HG02571 (cell line): ENCODE measurements at regions not wholly inside any gene's neighbourhood (a gene's known extent, or its start where the extent isn't known, plus 50 kb on each side); places are given as distances from the start of the nearest gene placed in this dataset.

Source experiments
- ATAC-seq: cut with Tn5 transposase; IDR thresholded peaks from one replicate; pipeline ENCODE4 v1.9.1; 2021; ENCODE audit warnings: mild to moderate bottlenecking, moderate library complexity; ENCODE audit not compliant: unreplicated experiment

DNA sequence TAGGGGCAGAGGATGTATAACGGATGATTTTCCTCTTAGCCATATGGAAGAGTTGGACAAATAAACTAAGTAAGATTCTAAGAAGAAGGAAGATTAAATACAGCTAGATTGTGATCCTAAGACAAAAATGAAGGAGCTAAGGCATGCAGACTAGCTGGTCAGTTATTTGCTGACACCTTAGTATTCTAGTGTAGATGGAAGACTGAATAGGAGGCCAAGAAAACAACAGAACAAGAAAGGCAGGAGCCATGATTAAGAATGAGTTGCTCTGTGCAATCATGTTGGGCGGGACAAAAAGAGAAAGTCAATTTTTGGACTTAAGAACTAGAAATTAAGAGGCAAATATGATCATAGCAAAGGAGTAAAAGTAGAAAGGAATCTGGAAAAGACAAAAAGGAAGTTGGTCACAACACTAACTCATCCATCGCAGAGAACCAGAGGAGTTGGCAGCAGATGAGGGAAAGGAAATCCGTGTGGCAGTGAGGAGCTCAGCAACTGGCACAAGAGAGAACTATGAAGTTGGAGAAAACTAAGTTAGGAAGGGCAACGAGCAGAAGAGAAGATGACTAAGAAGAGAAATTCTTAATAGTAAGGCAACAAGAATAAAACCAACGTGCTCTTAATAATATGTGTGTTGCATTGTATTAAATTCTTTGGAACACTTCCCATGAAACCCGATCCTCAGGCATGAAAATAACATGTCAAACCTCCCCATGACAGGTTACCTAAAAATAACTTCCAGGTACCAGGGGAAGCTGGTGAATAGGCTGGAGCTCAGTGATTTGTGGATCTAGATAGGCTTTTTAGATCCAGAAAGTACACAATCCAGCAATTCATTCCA is 234.4 kb downstream of the LTN1 start:
- ATAC-seq: no peak

DNA sequence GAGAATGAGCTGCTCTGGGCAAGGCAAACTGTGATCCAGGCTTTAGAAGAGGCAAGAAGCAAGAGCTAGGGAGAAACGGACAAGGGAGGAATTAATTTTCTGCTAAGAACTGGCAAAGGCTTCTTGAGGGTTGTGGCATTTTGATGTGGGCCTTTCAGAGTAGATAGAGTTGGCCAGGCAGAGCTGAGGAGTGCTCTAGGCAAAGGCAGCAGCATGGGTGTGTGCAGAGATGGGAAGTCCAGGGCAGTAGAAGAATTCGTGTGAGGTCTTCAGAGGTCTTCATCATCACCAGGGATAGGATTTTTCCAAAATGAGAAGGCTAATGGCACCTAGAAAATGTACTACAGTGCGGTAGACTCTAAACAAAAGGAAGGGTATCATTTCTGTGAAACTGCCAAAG is 237.8 kb downstream of the LTN1 start:
- no peak for ATAC-seq

DNA sequence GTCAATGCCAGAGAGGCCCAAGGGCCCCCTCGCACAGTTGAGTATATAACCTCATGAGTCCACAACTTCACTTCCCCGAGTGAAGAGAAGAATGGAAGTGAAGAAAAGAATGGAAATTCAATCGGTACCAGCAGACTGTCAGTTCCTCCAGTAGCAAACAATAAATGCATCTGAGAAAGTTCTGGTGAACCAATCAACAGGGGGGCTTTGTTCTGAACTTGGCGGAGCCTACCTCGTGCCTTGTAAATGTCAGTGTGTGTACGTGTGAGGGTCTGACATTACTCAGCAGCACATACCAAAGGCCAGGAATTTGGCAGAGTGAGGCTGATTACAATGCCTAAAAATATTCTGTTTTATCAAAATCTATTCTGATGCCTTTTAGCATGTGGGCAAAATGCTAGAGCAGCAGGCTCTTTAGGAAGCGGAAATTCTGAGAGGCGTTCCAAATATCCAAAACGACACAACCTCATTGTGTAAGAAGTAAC is 238.5 kb downstream of the LTN1 start:
- no peak for ATAC-seq

DNA sequence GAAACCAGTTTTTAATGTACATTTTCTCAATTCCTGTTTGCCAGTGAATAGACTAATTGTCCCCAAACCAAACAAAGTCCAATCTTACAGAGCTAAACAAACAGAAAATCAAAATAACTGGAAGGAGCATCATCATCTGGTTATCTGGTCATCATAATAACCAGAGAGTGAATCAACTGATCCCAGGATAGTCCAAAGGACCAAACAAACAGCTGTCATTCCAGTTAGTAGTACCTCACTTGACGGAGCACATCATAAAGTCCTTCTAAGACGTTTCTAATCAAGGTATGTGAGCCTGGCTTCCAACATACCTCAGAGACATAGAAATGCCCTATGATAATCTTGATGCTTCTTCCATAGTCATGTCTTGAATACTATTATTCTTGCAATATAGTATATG is 240.5 kb downstream of the LTN1 start:
- no peak for ATAC-seq

DNA sequence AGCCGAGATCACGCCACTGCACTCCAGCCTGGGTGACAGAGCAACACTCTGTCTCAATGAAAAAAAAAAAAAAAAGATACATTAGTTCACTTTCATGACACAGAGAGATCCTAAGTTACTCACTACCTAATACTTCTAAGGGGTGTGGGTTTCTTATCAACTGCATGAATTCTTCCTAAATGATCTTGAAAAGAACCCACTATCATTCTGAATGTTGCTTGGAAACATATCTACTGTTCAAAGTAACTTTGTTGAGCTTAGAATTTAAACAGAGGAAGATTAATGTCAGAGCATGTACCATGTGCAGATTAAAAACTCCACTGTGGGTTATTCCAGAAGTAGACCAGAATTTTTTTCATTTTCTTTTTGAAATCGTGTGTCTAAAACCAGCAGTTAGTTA is 241.5 kb downstream of the LTN1 start:
- ATAC-seq: no peak

DNA sequence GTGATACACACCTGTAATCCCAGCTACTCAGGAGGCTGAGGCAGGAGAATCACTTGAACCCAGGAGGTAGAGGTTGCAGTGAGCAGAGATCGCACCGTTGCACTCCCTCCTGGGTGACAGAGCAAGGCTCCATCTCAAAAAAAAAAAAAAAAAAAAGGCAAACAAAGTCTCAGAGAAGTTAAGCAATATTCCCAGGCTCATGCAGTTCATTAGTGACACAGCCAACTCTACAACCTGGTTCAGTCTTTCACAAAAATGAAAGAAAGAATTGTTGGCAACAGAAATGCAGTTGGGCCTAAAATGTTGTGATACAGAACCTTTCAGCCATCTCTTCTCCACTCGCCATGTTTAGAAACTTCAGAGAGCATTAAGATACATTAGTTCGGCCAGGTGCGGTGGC is 242.1 kb downstream of the LTN1 start:
- no peak for ATAC-seq

DNA sequence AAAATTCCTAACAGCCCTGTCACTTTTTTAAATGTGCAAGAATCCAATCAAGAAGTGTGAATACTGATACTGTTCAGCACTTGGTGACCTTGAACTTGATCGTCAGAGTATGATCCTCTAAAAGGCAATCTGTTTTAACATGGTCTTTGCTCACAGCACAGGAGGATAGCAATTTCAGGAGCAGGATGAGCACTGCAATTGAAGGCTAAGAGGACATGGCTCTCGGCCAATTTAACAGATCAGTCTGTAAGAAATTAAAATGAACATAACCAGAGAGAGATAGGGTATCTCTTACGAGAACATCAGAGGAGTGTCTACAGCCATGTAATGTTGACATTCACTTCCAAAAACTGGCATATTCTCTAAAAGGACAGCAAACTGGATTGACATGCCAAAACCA is 243.1 kb downstream of the LTN1 start:
- ATAC-seq: no peak

DNA sequence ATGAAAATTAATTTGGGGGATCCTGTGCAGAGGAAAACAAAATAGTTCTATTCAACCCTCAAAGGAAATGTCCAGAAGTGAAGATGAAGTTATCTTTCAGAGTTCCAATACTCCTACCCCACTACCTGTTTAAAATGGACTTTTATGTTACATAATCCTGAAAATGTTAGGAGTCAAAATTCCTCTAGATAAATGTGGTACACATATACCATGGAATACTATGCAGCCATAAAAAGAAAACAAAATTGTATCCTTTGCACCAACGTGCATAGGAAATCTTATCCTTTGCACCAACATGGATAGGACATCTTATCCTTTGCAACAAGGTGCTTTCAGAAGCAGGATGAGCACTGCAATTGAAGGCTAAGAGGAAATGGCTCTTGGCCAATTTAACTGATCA is 245.2 kb downstream of the LTN1 start:
- no peak for ATAC-seq

DNA sequence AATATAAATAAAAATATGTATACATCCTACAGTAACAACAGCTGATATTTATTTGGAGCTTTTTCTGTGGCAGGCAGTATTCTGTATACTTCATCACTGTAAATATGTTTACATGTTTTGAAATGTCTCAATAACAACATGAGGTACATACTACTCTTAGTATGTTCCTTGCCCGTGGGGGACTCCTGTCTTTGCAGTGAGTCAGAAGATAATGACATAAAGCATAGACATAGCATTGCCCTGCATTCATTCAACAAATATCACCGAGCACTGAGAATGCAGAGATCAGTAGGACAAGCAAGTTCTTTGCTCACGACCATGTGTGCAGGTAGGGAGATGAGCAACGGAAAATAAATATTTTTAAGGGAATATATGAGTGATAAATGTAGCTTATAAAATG is 246.5 kb downstream of the LTN1 start:
- no peak for ATAC-seq

DNA sequence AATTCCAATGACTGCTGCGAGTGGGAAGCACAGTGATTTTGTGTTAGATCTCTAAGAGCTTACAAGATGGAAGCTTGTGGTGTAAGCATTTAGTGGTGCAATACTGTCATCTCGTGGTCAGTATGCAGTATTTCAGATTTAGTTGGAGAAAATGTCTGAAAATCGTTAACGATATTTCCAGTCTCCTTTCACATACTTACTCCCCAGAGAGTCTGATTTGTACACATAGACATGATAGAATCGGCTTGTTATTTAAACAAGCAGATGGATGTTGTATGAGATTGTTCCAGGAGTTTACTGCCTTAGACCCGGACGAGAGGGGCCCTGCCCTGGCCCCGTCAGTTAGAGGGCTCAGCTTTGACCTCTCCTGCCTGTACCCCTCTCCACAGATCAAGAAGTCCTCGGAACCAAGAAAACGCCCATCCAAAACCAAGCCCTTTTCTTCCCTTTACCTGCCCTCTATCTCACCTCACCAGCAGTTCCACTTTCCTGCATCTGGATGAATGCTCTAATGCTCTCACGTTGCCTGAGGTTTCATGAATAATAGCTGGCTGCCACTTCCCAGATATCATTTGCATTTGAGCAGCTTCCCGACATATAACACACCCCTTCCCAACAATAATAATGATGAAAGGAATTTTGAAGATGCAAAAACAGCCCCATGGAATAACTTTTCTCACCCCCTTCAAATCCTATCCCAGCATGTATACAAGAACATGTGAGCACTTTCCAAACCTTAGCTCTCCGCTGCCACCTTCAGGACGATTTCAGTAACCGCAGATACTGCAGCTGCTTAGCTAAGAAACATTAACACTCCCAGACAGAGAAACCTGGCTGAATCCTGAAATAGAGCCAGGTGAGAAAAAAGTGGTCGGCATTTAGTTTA is 247.3 kb downstream of the LTN1 start:
- peak; percentile 84 for ATAC-seq

DNA sequence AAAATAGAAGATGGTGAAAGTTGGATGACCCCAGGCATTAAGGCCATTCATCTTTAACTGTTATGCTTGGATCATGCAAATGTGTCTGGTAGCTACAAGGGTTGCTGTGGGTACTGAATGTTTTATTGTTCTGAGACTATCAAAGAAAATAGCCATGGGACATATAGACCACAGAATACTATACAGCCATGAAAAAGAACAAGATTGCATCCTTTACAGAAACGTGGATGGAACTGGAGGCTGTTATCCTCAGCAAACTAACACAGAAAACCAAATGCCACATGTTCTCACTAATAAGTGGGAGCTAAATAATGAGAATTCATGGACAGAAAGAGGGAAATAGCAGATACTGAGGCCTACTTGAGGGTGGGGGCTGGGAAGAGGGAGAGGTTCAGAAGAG is 249.0 kb downstream of the LTN1 start:
- no peak for ATAC-seq

DNA sequence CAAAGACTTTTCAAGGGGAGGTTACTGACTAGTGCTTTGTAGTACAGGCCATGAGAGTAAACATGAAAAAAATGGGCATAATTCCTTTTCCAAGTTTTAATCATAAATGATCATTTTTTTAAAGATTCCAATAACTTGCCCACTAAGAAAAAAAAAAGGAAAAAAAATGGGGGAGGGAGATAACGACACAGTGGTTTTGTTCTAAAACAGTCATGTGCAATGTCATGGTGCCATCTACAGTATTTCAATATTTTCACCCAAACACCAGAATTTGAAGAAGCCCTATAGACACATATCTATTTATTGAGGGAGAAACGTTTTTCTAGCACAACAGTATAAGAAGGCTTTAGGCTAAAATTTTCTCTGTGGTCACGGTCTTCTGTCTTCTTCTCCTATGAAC is 250.2 kb downstream of the LTN1 start:
- ATAC-seq: no peak

DNA sequence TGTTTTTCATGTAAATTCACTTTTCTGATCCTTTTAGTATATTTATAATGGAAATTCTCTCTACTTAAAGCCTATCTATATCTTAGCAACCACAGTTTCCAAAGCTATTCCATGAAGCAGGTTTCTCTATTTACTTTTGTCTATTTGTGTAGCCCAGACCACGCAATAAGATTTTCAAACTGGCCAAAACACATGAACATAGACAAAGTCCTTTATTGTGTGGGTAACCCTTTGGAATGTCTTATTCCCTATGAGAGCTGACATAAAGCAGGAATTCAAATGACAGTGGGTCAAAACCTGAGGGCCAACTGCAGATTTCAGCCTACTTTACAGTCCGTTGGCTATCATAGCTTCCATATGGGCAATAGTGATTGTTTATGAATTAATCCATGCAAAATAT is 252.6 kb downstream of the LTN1 start:
- ATAC-seq: no peak

DNA sequence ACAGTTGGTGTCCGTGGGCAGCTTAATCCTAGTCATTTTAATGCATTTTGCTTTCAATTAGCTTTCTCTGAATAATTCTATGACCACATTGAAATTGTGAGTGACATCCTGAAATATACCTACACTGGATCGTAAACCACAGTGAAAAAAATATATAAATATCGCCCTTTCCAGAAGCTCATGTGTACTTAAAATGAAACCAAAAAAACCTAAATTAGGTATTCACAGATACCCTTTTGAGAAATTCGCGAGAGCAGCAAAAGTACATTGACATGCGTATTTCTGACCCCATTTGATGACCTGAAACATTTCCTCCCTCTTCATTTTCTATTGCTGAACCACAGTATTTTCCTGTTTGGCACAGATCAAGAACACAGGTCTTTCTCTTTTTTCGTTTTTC is 253.8 kb downstream of the LTN1 start:
- ATAC-seq: no peak

DNA sequence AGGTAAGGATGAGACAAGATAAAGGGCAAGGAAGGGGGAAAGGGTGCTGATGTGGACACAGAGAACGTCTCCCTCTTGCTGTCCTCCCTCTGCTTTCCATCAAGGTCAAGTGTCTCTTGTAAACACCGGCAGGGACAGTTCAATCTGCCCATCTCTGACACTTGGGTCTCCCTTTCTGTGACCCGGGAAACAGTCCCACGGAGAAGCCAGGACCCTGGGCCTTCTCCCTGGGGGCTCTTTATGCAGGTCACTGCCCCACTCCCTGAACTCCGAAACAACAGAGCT is 254.3 kb downstream of the LTN1 start:
- no peak for ATAC-seq

DNA sequence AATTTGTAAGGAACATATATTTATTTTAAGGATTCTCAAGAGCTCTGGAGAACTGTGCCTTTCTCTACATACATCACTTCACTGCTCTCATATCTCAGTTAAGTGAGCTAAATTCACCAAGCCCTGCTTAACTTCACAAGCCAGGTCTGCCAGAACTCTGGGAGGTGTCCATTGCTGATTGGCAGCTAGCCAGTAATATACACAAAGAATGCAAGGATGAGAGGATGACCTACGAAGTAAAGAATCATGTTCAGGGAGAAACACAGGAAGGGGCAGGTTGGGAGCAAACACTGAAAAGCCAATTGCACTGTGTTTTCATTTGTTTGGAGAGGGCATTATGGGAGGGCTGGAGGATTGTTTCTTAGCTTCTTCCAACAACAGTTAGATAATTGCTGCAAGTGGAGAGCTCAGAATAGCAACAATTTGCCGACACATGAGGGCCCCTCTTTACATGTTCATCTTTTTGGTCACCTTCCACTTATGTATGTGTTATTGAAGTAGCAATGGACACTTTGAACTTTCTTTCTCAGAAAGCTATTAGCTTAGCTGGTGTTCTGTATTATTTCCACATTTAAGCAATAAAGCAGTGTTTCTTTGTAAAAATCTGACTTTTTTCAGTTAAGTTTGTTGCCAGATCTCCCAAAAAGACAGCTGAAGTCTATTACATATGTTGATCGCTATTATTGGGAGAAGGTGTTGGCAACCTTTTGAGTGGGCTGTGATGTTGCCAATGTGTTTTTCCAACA is 254.8 kb downstream of the LTN1 start:
- no peak for ATAC-seq

DNA sequence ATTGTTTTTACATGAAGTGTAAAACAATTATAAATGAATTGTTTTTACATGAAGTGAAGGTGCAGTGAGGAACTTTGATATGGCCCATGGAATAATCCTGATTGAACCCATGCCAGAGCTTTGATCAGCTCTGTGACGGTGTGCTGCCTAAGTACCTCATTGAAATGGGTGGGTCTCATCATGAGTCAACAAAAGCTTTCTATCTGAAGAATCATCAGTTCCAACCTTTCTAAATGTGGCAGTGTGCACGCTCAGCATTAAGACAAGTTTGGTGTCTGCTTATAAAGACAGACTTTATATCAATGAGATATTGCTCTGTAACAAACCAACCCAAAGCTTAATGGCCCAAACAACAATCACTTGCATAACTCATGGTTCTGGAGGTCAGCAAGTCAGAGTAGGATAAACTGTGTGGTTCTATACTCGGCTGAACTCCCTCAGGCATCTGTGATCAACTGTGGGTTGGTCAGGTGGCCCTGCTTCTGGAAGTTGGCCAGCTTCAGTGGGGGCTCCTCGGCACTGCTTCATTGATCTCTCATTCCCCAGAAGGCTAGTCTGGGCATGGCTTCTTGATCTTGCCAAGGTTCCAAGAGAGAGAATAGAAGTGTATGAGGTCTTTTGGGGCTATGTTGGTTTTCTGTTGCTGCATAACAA is 258.0 kb downstream of the LTN1 start:
- ATAC-seq: no peak

DNA sequence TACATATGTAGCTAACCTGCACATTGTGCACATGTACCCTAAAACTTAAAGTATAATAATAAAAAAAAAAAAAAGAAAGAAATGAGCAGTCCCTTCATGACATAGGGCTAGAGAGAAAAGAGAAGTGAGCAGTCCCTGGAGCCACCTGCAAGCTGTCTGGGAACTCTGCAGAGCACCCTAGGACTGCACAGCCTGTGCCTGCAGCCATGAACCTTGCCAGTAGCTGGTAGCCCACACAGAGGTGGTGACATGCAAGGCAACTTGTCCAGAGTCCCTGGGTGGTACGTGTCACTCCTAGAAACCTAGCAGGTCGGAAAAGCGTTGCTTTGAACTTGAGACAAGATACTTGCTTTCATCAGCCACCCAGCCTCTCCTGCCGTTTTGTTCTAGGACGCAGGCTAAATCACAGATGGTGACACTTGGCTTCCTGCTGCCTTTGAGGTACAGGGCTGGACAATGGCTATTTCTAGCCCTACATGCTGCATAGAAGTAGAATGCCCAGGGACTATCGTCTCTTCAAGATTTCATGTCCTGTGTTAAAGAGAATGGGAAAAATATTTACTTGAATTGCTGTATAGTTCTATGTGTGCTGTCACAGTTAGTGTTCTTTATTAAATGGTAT is 260.9 kb downstream of the LTN1 start:
- ATAC-seq: no peak

DNA sequence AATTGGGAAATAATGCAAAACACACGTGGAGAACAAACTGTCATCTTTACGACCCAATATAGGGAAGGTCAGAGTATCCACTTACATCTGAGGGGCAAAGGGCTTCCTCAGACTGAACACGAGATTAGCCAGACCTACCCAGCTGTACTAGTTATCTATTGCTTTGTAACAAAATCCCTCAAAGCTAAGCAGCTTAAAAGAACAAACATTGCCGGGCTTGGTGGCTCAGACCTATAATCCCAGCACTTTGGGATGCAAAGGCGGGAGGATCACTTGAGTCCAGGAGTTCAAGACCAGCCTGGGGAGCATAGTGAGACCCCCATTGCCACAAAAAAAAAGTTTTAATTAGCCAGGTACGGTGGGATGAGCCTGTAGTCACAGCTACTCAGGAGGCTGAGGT is 262.8 kb downstream of the LTN1 start:
- ATAC-seq: no peak

DNA sequence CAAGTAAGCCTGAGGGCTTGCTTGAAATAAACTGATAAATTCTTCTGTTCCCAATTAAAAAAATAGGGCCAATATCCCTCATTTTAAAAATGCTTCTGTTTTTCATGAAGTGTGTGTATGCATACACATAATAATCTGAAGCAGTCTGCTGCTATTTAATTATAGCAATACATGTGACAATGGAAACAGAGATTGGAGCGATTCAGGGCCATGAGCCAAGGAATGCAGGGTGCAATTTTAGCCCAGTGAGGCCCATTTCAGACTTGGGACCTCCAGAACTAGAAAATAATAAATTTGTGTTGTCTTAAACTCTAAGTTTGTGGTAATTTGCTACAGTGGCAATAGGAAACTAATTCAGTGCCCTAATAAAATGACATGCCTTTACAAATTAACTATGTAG is 264.9 kb downstream of the LTN1 start:
- no peak for ATAC-seq

DNA sequence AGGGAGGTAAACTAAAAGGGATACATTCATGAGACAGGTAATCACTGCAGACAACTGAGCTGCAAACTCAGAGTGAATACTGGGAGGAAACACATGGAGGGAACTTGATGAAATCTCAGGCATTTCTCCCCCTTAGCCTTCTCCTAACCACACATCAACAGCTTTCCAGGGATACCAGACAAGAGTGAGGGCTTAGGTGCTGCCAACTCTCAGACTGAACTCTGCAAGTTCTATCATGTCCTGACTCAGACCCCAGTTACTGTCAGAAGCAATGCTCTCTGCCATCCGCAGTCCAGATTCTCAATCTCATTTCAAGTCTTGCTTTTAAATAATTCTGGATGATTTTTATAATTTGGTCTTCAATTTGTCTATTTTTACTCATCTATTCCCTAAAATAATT is 267.3 kb downstream of the LTN1 start:
- ATAC-seq: no peak
